Activated CD4-positive, alpha-beta T cell treated with anti-CD3 and anti-CD28 coated beads, Interleukin-2, amount 10 ng/mL, durations not matched to agents 7 days and 5 days (primary cell): ENCODE measurements at regions not wholly inside any gene's neighbourhood (a gene's known extent, or its start where the extent isn't known, plus 50 kb on each side); places are given as distances from the start of the nearest gene placed in this dataset.

Experiments used
- CTCF ChIA-PET: fragments of 350-600 bp; sonication (Branson Sonifier 250); formaldehyde crosslinking; loops from one replicate; lab custom pipeline; 2021; ENCODE audit warnings: antibody characterized with exemption; lab: Charles Lee
- POLR2A ChIA-PET: fragments of 350-600 bp; sonication (Branson Sonifier 250); formaldehyde crosslinking; loops from one replicate; lab custom pipeline; 2021; ENCODE audit warnings: antibody characterized with exemption; lab: Charles Lee
- DNase-seq: peaks from one replicate; pipeline ENCODE4 v3.0.0-alpha.2; 2020
- H3K27ac Mint-ChIP-seq: one replicate; pipeline ENCODE4 v1.8.0; 2021; ENCODE audit warnings: mild to moderate bottlenecking, moderate library complexity, mixed read lengths
- H3K27me3 Mint-ChIP-seq: one replicate; pipeline ENCODE4 v1.8.0; 2021; ENCODE audit warnings: mixed read lengths
- H3K36me3 Mint-ChIP-seq: one replicate; pipeline ENCODE4 v1.8.0; 2021; ENCODE audit warnings: low read depth, mixed read lengths
- H3K4me1 Mint-ChIP-seq: one replicate; pipeline ENCODE4 v1.8.0; 2021; ENCODE audit warnings: mixed read lengths
- H3K4me3 Mint-ChIP-seq: one replicate; pipeline ENCODE4 v1.8.0; 2021; ENCODE audit warnings: mild to moderate bottlenecking, moderate library complexity, mixed read lengths
- H3K9me3 Mint-ChIP-seq: one replicate; pipeline ENCODE4 v1.8.0; 2021; ENCODE audit warnings: mixed read lengths

DNA sequence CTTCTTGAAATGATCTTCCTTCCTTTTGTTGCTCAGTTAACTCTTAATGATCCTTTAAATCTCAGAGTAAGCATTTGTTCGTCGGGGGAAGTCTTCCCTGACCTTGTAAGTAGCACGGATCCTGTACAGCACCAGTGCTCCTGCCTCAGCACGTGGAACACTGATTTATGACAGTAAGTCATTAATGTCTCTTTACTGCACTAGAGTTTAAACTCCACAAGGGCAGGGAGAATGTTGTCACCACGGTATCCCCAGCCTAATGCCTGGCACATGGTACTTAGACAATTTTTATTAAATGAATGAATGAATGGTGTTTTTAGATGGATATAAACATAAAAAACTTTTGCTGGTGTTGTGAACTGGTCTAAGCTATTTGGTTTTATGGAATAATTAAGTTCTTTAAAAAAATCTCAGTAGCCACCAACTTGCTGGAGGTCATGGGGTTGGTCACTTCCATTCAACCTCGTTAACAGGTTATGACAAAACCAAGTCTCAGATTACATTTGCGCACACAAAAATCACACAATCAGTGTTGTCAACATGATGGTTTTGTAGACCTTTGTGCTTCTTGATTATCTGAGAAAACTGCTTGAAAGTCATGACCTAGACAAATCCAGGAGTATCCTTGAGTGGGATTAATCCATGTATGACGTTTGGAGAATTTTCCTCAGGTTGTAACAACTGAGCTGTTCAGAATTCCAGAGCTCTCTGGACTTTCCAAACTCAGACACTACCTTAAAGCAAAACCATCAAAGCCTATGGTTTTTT is 326.9 kb downstream of the DUSP10 start:
- POLR2A ChIA-PET, result no interaction called here
- Mint-ChIP-seq H3K4me3 (no peak overlapping the region), H3K27ac (no peak overlapping the region), H3K9me3 (no peaks in the 10 kb centered on the region), H3K4me1 (no peaks in the 10 kb centered on the region), H3K27me3 (peaks cover 5% of the 10 kb centered on the region), H3K36me3 (no peaks in the 10 kb centered on the region)
- DNase-seq, result no peak
- CTCF ChIA-PET, result no interaction called here

GRCh38 chr1:221415651-221416050 is 326.2 kb downstream of the DUSP10 start:
- Mint-ChIP-seq H3K4me3 (no peak overlapping the region), H3K27ac (no peak overlapping the region), H3K36me3 (no peaks in the 10 kb centered on the region), H3K27me3 (peaks cover 5% of the 10 kb centered on the region), H3K4me1 (no peaks in the 10 kb centered on the region), H3K9me3 (no peaks in the 10 kb centered on the region)
- ChIA-PET POLR2A (no interaction called here), CTCF (interaction anchor here (1.6 kb wide), 1 partner anchor 19 kb away, joined by 6 read pairs; no protein-coding TSS in a partner anchor)
- no peak for DNase-seq

DNA sequence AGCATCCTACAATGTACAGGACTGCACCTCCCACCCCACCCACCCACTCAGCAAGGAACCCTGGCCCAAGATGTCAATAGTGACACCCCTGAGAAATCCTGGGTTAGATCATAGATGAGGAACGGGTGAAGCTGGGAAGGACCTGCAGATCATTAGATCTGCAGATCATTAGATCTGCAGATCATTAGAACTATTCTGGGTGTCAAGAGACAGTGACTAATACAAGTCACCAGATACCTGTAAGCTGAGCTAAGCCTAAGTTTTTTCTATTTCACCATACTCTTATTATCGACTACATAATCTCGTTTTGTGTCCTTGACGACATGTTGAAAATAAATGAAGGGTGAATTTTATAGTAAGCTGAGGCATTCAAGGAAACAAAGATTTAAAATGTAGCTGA is 325.7 kb downstream of the DUSP10 start:
- ChIA-PET CTCF (interaction anchor here (1.6 kb wide), 1 partner anchor 19 kb away, joined by 6 read pairs; no protein-coding TSS in a partner anchor), POLR2A (no interaction called here)
- no peaks in the 10 kb centered on the region for H3K36me3 Mint-ChIP-seq
- H3K27me3 Mint-ChIP-seq, result peaks cover 5% of the 10 kb centered on the region
- no peak overlapping the region for H3K4me3 Mint-ChIP-seq
- H3K9me3 Mint-ChIP-seq, result no peaks in the 10 kb centered on the region
- no peaks in the 10 kb centered on the region for H3K4me1 Mint-ChIP-seq
- DNase-seq, result no peak
- no peak overlapping the region for H3K27ac Mint-ChIP-seq

- Mint-ChIP-seq H3K4me3 (no peak overlapping the region), H3K27ac (no peak overlapping the region), H3K27me3 (peaks cover 3% of the 10 kb centered on the region), H3K36me3 (no peaks in the 10 kb centered on the region), H3K9me3 (no peaks in the 10 kb centered on the region), H3K4me1 (no peaks in the 10 kb centered on the region)
- ChIA-PET CTCF (interaction anchor here (1.6 kb wide), 1 partner anchor 18 kb away, joined by 6 read pairs; no protein-coding TSS in a partner anchor), POLR2A (no interaction called here)
- DNase-seq, result no peak
Observed at GRCh38 chr1:221416723-221417122, 325.2 kb downstream of the DUSP10 start.

DNA sequence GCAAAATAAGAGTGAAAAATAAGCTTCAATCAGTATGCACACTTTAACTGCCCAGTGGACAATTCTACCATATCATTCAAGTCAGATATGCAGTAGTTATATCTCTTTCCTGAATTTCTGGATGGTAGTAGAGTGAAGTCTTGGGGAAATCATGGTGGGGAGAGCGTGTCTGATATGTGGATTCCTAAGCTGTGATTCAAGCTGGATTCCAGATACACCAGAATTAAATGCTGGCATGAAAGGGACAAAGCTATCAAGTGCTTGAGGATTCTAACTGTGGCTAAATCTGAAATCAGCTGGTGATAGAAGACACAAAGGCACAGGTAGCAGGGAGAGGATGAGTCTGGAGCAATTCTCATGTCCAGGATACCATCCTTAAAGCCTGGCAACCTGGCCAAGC is 323.5 kb downstream of the DUSP10 start:
- no peak for DNase-seq

DNA sequence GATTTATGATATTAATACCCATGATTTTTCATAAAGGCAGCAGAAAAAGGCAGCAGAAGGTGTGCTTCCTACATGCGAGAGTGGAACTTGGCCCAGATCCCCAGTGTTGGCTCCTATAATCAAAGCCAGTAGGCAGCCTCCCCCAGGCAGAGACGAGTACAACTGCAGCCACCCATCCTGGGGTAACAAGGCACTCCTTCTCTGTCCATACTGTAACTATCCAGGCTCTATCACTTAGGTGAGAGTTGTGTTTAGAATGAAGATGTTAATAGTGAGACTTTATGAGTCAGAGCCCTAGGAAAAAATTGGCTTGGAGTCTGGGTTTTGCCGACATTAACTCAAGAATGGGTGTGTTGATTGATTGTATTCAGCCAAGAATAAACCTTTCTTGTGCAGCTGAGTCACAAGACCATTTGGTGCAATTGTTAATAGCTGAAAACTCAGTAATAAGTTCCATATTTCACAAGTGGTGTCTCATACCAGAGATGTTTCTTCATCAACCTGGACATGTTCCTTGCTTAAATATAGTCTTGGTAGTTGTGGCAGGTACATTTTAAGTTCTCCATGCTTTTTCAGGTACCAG is 322.3 kb downstream of the DUSP10 start:
- ChIA-PET POLR2A (no interaction called here), CTCF (no interaction called here)
- peaks cover 5% of the 10 kb centered on the region for H3K27me3 Mint-ChIP-seq
- no peaks in the 10 kb centered on the region for H3K9me3 Mint-ChIP-seq
- no peak overlapping the region for H3K4me3 Mint-ChIP-seq
- DNase-seq, result no peak
- no peaks in the 10 kb centered on the region for H3K36me3 Mint-ChIP-seq
- no peaks in the 10 kb centered on the region for H3K4me1 Mint-ChIP-seq
- H3K27ac Mint-ChIP-seq, result no peak overlapping the region

More for the DNA sequence above, 323.5 kb downstream of the DUSP10 start:
- ChIA-PET POLR2A (no interaction called here), CTCF (interaction anchor here (0.9 kb wide), 1 partner anchor 17 kb away, joined by 3 read pairs; no protein-coding TSS in a partner anchor)
- no peaks in the 10 kb centered on the region for H3K36me3 Mint-ChIP-seq
- no peaks in the 10 kb centered on the region for H3K4me1 Mint-ChIP-seq
- no peak overlapping the region for H3K27ac Mint-ChIP-seq
- peaks cover 6% of the 10 kb centered on the region for H3K27me3 Mint-ChIP-seq
- no peaks in the 10 kb centered on the region for H3K9me3 Mint-ChIP-seq
- H3K4me3 Mint-ChIP-seq, result no peak overlapping the region

- no peak overlapping the region for H3K4me3 Mint-ChIP-seq
- POLR2A ChIA-PET, result no interaction called here
- no peaks in the 10 kb centered on the region for H3K36me3 Mint-ChIP-seq
- no peak overlapping the region for H3K27ac Mint-ChIP-seq
- H3K27me3 Mint-ChIP-seq, result peaks cover 14% of the 10 kb centered on the region
- no peak for DNase-seq
- peaks cover 4% of the 10 kb centered on the region for H3K9me3 Mint-ChIP-seq
- CTCF ChIA-PET, result no interaction called here
- H3K4me1 Mint-ChIP-seq, result no peaks in the 10 kb centered on the region
Observed at GRCh38 chr1:221429264-221429663, 312.6 kb downstream of the DUSP10 start.

GRCh38 chr1:221430152-221430960 is 311.5 kb downstream of the DUSP10 start:
- H3K36me3 Mint-ChIP-seq, result no peaks in the 10 kb centered on the region
- no peak overlapping the region for H3K4me3 Mint-ChIP-seq
- H3K4me1 Mint-ChIP-seq, result peaks cover 6% of the 10 kb centered on the region
- DNase-seq, result no peak
- CTCF ChIA-PET, result interaction anchor here (0.6 kb wide), 1 partner anchor 95 kb away, joined by 3 read pairs; no protein-coding TSS in a partner anchor
- H3K9me3 Mint-ChIP-seq, result peaks cover under 1% of the 10 kb centered on the region
- H3K27me3 Mint-ChIP-seq, result peaks cover 14% of the 10 kb centered on the region
- POLR2A ChIA-PET, result no interaction called here
- no peak overlapping the region for H3K27ac Mint-ChIP-seq

DNA sequence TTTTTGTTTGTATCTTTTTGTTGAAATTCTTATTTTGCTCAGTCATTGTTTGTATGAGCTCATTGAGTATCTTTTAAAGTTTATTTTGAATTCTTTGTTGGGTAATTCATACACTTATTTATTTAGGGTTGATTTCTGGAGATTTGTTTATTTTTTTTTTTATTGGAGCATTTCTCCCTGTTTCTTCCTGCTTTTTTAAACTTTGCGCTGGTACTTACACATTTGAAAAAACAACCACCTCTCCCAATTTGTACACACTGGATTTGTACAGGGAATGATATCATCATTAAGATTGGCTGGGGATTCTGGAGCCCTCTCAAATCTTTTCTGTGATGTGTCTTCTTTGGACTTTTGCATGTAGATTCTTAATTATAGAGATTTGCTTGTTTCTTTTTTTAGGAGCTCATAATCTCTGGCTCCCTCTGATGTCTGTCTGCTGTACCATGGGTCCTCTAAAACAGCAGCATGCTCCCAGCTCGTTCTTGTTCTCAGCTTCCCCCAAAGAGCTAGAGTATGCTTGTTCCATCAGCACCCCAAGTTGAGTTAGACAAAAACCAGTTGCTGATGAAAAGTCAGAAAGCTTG is 310.7 kb downstream of the DUSP10 start:
- Mint-ChIP-seq H3K9me3 (no peaks in the 10 kb centered on the region), H3K36me3 (no peaks in the 10 kb centered on the region), H3K4me1 (peaks cover 8% of the 10 kb centered on the region), H3K27me3 (peaks cover 14% of the 10 kb centered on the region), H3K27ac (no peak overlapping the region), H3K4me3 (no peak overlapping the region)
- no peak for DNase-seq
- CTCF ChIA-PET, result interaction anchor here (0.6 to 1.1 kb wide), 2 partner anchors 10 to 94 kb away, joined by 3 to 4 read pairs; no protein-coding TSS in a partner anchor
- POLR2A ChIA-PET, result no interaction called here

- POLR2A ChIA-PET, result no interaction called here
- no peak for DNase-seq
- no peak overlapping the region for H3K27ac Mint-ChIP-seq
- H3K4me1 Mint-ChIP-seq, result peaks cover 8% of the 10 kb centered on the region
- no peaks in the 10 kb centered on the region for H3K36me3 Mint-ChIP-seq
- CTCF ChIA-PET, result interaction anchor here (0.9 to 1.1 kb wide), 2 partner anchors 9 to 11 kb away, joined by 3 to 4 read pairs; no protein-coding TSS in a partner anchor
- no peaks in the 10 kb centered on the region for H3K9me3 Mint-ChIP-seq
- H3K4me3 Mint-ChIP-seq, result no peak overlapping the region
- H3K27me3 Mint-ChIP-seq, result peaks cover 14% of the 10 kb centered on the region
Observed at GRCh38 chr1:221431961-221432360, 309.9 kb downstream of the DUSP10 start.

- POLR2A ChIA-PET, result no interaction called here
- H3K4me1 Mint-ChIP-seq, result peaks cover 24% of the 10 kb centered on the region
- CTCF ChIA-PET, result interaction anchor here (0.8 to 1.8 kb wide), 6 partner anchors 9 to 523 kb away, joined by 3 to 6 read pairs (median 4); no protein-coding TSS in a partner anchor
- peak; percentile 12 for DNase-seq
- H3K27ac Mint-ChIP-seq, result no peak overlapping the region
- no peak overlapping the region for H3K4me3 Mint-ChIP-seq
- H3K27me3 Mint-ChIP-seq, result peaks cover 9% of the 10 kb centered on the region
- no peaks in the 10 kb centered on the region for H3K9me3 Mint-ChIP-seq
- no peaks in the 10 kb centered on the region for H3K36me3 Mint-ChIP-seq
Observed at GRCh38 chr1:221435504-221435904, 306.4 kb downstream of the DUSP10 start.

DNA sequence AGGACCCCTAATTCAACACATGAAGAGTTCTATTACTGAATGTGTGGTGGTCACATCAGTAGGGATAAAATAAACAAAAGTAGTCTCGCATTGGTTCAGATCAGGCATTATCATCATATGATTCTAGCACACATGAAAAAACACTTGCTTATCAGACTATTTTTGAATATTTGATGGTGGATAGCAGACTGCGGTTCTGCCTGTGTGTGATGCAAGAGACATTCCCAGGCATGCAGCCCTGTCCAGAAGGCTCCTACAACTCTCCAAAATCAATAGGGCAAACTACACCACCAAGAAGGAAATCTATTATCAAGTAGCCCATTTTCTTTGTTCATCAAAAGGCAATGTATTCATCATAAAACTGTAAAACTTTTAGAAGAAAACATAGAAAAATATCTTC is 304.7 kb downstream of the DUSP10 start:
- no peak overlapping the region for H3K27ac Mint-ChIP-seq
- CTCF ChIA-PET, result no interaction called here

More for the DNA sequence above, 304.7 kb downstream of the DUSP10 start:
- peaks cover 26% of the 10 kb centered on the region for H3K4me1 Mint-ChIP-seq
- POLR2A ChIA-PET, result no interaction called here
- peaks cover 7% of the 10 kb centered on the region for H3K27me3 Mint-ChIP-seq
- no peak overlapping the region for H3K4me3 Mint-ChIP-seq
- DNase-seq, result no peak
- H3K36me3 Mint-ChIP-seq, result no peaks in the 10 kb centered on the region
- no peaks in the 10 kb centered on the region for H3K9me3 Mint-ChIP-seq
